SH-SY5Y (cell line): ENCODE measurements at regions not wholly inside any gene's neighbourhood (a gene's known extent, or its start where the extent isn't known, plus 50 kb on each side); places are given as distances from the start of the nearest gene placed in this dataset.
A peak's percentile ranks its signal among the peaks of the same experiment; 100 is the strongest.

Experiments
- GATA2 ChIP-seq: IDR thresholded peaks from 2 replicates; pipeline ENCODE4 v1.6.1; 2011; ENCODE audit warnings: mild to moderate bottlenecking, low read depth, low read length
- GATA3 ChIP-seq: IDR thresholded peaks from 2 replicates; pipeline ENCODE4 v1.6.1; 2011; ENCODE audit warnings: low read depth, mild to moderate bottlenecking, low read length, moderate library complexity

GRCh38 chr1:60709426-60709825 is 372.9 kb upstream of the NFIA start:
- TF ChIP-seq GATA2 (no peak), GATA3 (no peak)

DNA sequence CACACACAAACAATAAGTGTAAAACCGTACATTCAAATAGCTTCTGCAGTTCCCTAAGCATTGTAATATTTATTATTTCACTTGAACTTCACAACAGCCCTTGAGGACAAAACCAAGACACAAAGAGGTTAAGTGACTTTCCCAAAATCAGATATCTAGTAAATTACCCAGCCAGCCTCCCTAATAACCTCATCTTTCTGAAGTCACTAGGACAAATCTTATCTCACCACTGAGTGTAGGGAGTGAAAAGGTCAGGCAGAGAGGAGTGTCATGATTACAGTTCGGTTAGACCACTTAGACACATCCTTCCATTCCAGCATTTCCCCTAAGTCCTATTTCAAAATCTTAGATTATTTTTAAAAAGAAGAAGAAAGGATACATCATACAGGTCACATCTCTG is 377.3 kb upstream of the NFIA start:
- no peak for TF ChIP-seq GATA2
- no peak for TF ChIP-seq GATA3

DNA sequence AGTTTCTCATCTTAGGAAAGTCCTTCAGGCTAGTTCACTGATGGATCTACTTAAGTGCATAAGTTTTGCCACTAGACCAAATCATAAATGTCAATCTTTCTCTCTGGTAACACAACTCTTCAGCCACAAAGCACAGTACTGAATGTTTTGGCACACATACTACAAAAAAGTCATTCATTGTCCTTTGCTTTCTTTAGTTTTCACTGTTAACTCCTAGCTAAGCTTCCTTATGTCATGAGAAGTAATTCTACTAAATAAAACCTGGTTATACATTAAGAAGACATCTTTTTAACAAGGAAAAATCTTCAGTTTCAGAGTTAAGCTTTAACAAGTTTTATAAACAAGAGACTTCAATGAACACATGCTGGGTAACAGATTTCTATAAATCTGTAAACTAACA is 379.2 kb upstream of the NFIA start:
- no peak for TF ChIP-seq GATA2
- no peak for TF ChIP-seq GATA3

GRCh38 chr1:60699325-60699724 is 383.0 kb upstream of the NFIA start:
- TF ChIP-seq GATA2 (no peak), GATA3 (no peak)

- TF ChIP-seq GATA3 (peak; percentile 68; the same call in 1 of the 2 replicates), GATA2 (peak; percentile 79)
Measured at GRCh38 chr1:60697204-60697994, 385.0 kb upstream of the NFIA start.

- TF ChIP-seq GATA3 (no peak), GATA2 (no peak)
Measured at GRCh38 chr1:60696512-60696911, 385.8 kb upstream of the NFIA start.

- TF ChIP-seq GATA3 (no peak), GATA2 (no peak)
Measured at GRCh38 chr1:60695716-60696171, 386.6 kb upstream of the NFIA start.

GRCh38 chr1:60694980-60695379 is 387.4 kb upstream of the NFIA start:
- TF ChIP-seq GATA2: no peak
- no peak for TF ChIP-seq GATA3

DNA sequence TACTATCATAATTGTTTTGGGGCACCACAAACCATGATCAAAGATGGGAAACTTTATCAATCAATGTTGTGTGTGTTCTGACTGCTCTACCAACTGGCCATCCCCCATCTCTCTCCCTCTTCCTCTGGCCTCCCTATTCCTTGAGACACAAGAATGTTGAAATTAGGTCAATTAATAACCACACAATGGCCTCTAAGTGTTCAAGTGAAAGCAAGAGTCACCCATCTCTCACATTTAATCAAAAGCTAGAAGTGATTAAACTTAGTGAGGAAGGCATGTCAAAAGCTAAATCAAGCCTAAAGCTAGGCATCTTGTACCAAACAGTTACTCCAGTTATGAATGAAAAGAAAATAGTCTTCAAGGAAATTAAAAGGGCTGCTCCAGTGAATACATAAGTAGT is 390.3 kb upstream of the NFIA start:
- TF ChIP-seq GATA3 (no peak), GATA2 (no peak)

DNA sequence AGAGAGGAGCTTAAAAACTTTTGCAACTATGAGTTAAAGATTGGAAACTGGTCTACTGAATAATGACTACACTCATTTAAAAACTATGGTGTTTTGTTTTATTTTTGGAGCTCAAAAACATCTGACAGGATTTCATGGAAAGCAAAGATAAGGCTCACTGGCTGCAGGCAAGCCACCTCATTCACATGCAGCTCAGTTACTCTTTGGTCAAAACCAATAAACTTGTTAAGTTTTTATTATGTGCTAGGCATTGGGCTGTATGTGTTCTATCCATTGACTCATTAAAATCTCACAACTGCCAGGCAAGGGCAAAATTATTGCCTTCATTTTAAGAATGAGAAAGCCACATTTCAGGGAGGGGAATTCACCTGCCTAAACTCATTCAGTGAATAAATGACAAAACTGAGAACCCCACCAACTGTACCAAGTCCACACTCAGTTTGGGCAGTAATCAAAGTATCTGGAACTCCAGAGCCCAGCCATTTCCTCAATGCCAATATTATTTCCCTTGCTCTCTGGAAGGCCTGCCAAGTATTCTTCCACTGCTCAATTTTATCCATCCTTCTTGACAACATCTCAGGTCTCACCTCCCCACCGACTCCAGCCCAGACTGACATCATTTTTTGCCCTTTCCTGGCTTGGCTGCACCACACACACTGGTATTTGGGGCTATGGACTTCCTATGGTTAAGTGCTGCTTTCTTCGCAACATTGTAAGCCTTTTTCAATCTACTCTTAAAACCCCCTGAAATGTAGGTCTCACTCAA is 401.1 kb upstream of the NFIA start:
- TF ChIP-seq GATA2 (no peak), GATA3 (no peak)

DNA sequence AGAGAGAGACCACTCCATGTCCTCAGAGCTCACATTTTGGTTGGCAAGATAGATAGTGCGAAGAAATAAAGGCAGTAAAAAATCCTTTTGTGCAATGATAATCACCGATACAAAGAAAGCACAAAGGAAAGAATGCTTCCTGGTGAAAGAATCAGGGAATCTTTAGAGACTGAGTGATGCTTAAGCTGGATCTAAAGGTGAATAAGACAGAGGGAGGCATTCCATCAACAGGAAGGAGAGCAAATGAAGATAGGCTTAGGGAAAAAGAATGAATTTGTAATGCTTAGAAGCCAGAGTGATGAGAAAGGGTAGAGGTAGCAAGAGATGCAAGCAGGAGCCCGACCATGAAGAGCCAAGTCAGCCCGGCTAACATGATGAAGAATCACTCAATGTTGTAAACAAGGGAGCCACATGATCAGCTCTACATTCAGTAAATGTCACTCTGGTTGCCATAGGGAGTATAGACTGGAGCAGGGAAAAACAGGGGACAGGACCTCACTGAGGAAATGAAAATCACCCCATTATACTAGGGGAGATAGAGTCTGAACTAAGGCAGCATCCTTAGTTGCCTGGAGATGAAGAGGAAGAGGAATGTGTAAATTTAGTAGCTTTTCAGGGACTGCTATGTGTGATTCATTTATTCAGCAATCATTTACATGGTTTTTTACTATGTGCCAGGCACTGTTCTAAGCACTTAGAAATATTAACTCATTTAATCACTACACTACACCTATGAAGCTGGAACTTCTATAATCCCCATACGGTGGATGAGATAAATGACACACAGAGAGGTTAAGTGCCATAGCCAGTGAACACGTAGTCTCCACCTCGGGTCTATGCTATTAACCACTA is 402.6 kb upstream of the NFIA start:
- no peak for TF ChIP-seq GATA3

DNA sequence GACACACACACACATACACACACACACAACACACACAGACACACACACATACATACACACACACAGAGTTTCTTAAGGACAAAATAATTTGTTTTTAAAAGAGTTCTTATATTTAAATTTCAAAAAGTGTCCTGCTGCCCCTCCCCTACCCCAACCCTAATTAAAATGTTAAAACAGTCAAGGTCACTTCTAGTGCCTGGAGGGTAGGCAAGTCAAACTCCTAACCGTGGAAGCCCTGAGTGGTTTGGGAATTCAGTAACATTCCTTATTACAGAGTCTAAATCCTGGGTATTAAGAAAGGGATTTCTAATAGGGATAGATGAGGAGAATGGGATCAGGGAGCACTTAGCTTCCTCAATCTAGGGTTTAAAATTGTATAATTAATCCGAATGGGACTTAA is 403.6 kb upstream of the NFIA start:
- TF ChIP-seq GATA2: no peak

- TF ChIP-seq GATA2 (no peak), GATA3 (no peak)
Measured at GRCh38 chr1:60678391-60678790, 404.0 kb upstream of the NFIA start.

- TF ChIP-seq GATA2 (no peak), GATA3 (no peak)
Measured at GRCh38 chr1:60672449-60672848, 409.9 kb upstream of the NFIA start.
